SU-DHL-6 (cell line): ENCODE measurements at regions not wholly inside any gene's neighbourhood (a gene's known extent, or its start where the extent isn't known, plus 50 kb on each side); places are given as distances from the start of the nearest gene placed in this dataset.

Experiments used
- CTCF ChIP-seq: fragments of 200-600 bp; sonication (generic); IDR thresholded peaks from one replicate; pipeline ENCODE4 v1.5.1; 2017; ENCODE audit warnings: antibody characterized with exemption, mild to moderate bottlenecking, low read length, moderate library complexity; ENCODE audit not compliant: insufficient read depth, poor library complexity, severe bottlenecking
- EZH2phosphoT487 ChIP-seq: fragments of 200-600 bp; sonication (generic), shearing (Covaris generic); conservative IDR thresholded peaks from 2 replicates; pipeline ENCODE4 v1.6.1; 2018; ENCODE audit warnings: mild to moderate bottlenecking, antibody characterized with exemption, low read length, moderate library complexity, mixed read lengths

GRCh38 chr5:3993856-3994473, 398.3 kb downstream of the IRX1 start:
- TF ChIP-seq CTCF (no peak), EZH2phosphoT487 (no peak)
